Astrocyte (in vitro differentiated cells and primary cell): ENCODE measurements at regions not wholly inside any gene's neighbourhood (a gene's known extent, or its start where the extent isn't known, plus 50 kb on each side); places are given as distances from the start of the nearest gene placed in this dataset.

ENCODE experiments used
- EZH2 ChIP-seq: IDR thresholded peaks from 2 replicates; pipeline ENCODE4 v1.6.1; 2012; ENCODE audit warnings: mild to moderate bottlenecking, low read length, inconsistent platforms; ENCODE audit not compliant: insufficient read depth
- TF ChIP-seq, protein P1 (sequence below): IDR thresholded peaks from 2 replicates; pipeline ENCODE4 v1.5.1; 2011; ENCODE audit warnings: low read depth, mild to moderate bottlenecking, inconsistent platforms, low read length, moderate library complexity; ENCODE audit not compliant: insufficient read depth

- TF ChIP-seq, protein P1, sequence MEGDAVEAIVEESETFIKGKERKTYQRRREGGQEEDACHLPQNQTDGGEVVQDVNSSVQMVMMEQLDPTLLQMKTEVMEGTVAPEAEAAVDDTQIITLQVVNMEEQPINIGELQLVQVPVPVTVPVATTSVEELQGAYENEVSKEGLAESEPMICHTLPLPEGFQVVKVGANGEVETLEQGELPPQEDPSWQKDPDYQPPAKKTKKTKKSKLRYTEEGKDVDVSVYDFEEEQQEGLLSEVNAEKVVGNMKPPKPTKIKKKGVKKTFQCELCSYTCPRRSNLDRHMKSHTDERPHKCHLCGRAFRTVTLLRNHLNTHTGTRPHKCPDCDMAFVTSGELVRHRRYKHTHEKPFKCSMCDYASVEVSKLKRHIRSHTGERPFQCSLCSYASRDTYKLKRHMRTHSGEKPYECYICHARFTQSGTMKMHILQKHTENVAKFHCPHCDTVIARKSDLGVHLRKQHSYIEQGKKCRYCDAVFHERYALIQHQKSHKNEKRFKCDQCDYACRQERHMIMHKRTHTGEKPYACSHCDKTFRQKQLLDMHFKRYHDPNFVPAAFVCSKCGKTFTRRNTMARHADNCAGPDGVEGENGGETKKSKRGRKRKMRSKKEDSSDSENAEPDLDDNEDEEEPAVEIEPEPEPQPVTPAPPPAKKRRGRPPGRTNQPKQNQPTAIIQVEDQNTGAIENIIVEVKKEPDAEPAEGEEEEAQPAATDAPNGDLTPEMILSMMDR: no peak
- no peak for TF ChIP-seq EZH2
Observed at GRCh38 chr4:116952530-116953136, 132.7 kb downstream of the TRAM1L1 start.
